KMS-11 (cell line): ENCODE measurements at regions not wholly inside any gene's neighbourhood (a gene's known extent, or its start where the extent isn't known, plus 50 kb on each side); places are given as distances from the start of the nearest gene placed in this dataset.

Experiments
- H2AFZ ChIP-seq: fragments of 200-600 bp; sonication (generic); 2 replicates; pipeline ENCODE4 v1.6.1; 2016; ENCODE audit warnings: antibody characterized with exemption, mixed run types, low read depth
- H3K27ac ChIP-seq: fragments of 200-600 bp; sonication (generic); 2 replicates; pipeline ENCODE4 v1.6.1; 2016; ENCODE audit warnings: mild to moderate bottlenecking, mixed run types
- H3K27me3 ChIP-seq: fragments of 200-600 bp; sonication (generic); 2 replicates; pipeline ENCODE4 v1.6.1; 2017; ENCODE audit warnings: mild to moderate bottlenecking, low read depth, mixed run types, moderate library complexity; ENCODE audit not compliant: insufficient read depth
- H3K36me3 ChIP-seq: fragments of 200-600 bp; sonication (generic); 2 replicates; pipeline ENCODE4 v1.6.1; 2017; ENCODE audit warnings: mild to moderate bottlenecking, mixed run types; ENCODE audit not compliant: insufficient read depth
- H3K4me1 ChIP-seq: fragments of 200-600 bp; sonication (generic); 2 replicates; pipeline ENCODE4 v1.6.1; 2016; ENCODE audit warnings: mild to moderate bottlenecking, low read depth, mixed run types; ENCODE audit not compliant: poor library complexity, severe bottlenecking
- H3K4me2 ChIP-seq: fragments of 200-600 bp; sonication (generic); 2 replicates; pipeline ENCODE4 v1.7.0; 2016; ENCODE audit warnings: mild to moderate bottlenecking, mixed run types
- H3K4me3 ChIP-seq: fragments of 200-600 bp; sonication (generic); IDR thresholded peaks from 2 replicates; pipeline ENCODE4 v1.6.1; 2017; ENCODE audit warnings: low read depth, low read length, mixed read lengths; ENCODE audit not compliant: insufficient read depth
- H3K79me2 ChIP-seq: fragments of 200-600 bp; sonication (generic); 2 replicates; pipeline ENCODE4 v1.6.1; 2016; ENCODE audit warnings: low read depth, mixed run types; ENCODE audit not compliant: insufficient read depth
- H3K9ac ChIP-seq: fragments of 200-600 bp; sonication (generic); 2 replicates; pipeline ENCODE4 v1.6.1; 2016; ENCODE audit warnings: mild to moderate bottlenecking, mixed run types
- H4K20me1 ChIP-seq: fragments of 200-600 bp; sonication (generic); 2 replicates; pipeline ENCODE4 v1.6.1; 2016; ENCODE audit warnings: mild to moderate bottlenecking, mixed run types; ENCODE audit not compliant: insufficient read depth
- CTCF ChIP-seq: fragments of 200-600 bp; sonication (generic); conservative IDR thresholded peaks from 2 replicates; pipeline ENCODE4 v1.6.1; 2017; ENCODE audit warnings: low read depth, mild to moderate bottlenecking, antibody characterized with exemption, low read length, moderate library complexity, mixed read lengths

GRCh38 chr5:24291916-24292315 is 352.9 kb downstream of the CDH10 start:
- H3K4me2 ChIP-seq, result no peak overlapping the region
- H3K79me2 ChIP-seq, result no peaks in the 10 kb centered on the region
- no peak overlapping the region for H2AFZ ChIP-seq
- no peak overlapping the region for H3K4me3 ChIP-seq
- H3K27me3 ChIP-seq, result no peaks in the 10 kb centered on the region
- H3K9ac ChIP-seq, result no peak overlapping the region
- no peaks in the 10 kb centered on the region for H4K20me1 ChIP-seq
- no peak for TF ChIP-seq CTCF
- H3K36me3 ChIP-seq, result no peaks in the 10 kb centered on the region
- H3K27ac ChIP-seq, result no peak overlapping the region
- H3K4me1 ChIP-seq, result no peaks in the 10 kb centered on the region

- Histone ChIP-seq H3K9ac (no peak overlapping the region), H3K4me2 (no peak overlapping the region), H3K79me2 (no peaks in the 10 kb centered on the region), H2AFZ (no peak overlapping the region), H3K4me1 (no peaks in the 10 kb centered on the region), H3K36me3 (no peaks in the 10 kb centered on the region), H3K27me3 (no peaks in the 10 kb centered on the region), H3K4me3 (no peak overlapping the region), H4K20me1 (no peaks in the 10 kb centered on the region), H3K27ac (no peak overlapping the region)
- TF ChIP-seq CTCF, result no peak
Measured at GRCh38 chr5:24294333-24294732, 350.4 kb downstream of the CDH10 start.

- Histone ChIP-seq H3K79me2 (no peaks in the 10 kb centered on the region), H3K4me3 (no peak overlapping the region), H3K4me2 (no peak overlapping the region), H2AFZ (no peak overlapping the region), H3K27ac (no peak overlapping the region), H3K4me1 (no peaks in the 10 kb centered on the region), H3K9ac (no peak overlapping the region), H3K36me3 (no peaks in the 10 kb centered on the region), H3K27me3 (no peaks in the 10 kb centered on the region), H4K20me1 (no peaks in the 10 kb centered on the region)
- TF ChIP-seq CTCF, result no peak
Measured at GRCh38 chr5:24314106-24314505, 330.7 kb downstream of the CDH10 start.

GRCh38 chr5:24320643-24321042 is 324.1 kb downstream of the CDH10 start:
- Histone ChIP-seq H3K9ac (no peak overlapping the region), H3K79me2 (no peaks in the 10 kb centered on the region), H3K4me1 (peaks cover 3% of the 10 kb centered on the region), H3K27ac (no peak overlapping the region), H2AFZ (no peak overlapping the region), H4K20me1 (no peaks in the 10 kb centered on the region), H3K4me2 (no peak overlapping the region), H3K4me3 (no peak overlapping the region), H3K27me3 (no peaks in the 10 kb centered on the region), H3K36me3 (no peaks in the 10 kb centered on the region)
- TF ChIP-seq CTCF, result no peak
